ENCODE measurements at regions not wholly inside any gene's neighbourhood (a gene's known extent, or its start where the extent isn't known, plus 50 kb on each side); places are given as distances from the start of the nearest gene placed in this dataset.

DNA sequence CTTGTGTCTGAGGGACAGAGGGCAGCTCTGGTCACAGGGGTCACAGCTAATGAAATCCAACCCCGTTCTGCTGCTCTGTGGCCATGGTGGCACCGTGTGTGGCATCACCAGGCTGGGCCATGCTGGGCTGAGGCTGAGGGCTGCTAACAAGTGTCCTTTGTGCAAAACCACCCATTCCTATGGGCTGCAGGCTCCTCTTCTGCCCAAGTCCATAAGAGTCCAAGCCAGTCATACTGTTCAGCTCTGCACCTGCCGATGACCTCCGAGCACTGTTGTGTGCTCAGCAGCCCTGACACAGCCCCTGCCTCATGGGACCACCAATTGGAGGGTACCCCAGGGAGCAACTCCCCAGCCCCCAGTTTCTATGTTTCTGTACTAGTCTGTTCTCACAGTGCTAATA, 133.1 kb downstream of the WDR11 start:
- DNase-seq: no peak

DNA sequence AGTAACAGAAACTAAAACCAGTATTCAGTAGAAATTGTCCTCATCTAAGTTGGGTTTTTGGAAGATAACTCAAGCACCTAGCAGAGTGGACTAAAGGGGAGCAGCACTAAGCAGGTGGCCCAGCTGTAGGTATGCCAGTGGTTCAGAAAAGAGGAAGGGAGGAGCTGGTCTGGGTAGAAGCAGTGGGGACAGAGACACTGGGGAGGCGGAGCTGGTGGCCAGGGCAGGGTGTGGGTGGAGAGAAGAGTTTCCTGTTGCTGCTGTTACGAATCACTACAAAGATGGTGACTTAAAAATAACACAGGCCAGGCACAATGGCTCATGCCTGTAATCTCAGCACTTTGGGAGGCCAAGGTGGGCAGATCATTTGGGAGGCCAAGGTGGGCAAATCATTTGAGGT, 136.2 kb downstream of the WDR11 start:
- peak in 3 of 4 experiments; percentile 14 to 54 (median 18) for DNase-seq

DNA sequence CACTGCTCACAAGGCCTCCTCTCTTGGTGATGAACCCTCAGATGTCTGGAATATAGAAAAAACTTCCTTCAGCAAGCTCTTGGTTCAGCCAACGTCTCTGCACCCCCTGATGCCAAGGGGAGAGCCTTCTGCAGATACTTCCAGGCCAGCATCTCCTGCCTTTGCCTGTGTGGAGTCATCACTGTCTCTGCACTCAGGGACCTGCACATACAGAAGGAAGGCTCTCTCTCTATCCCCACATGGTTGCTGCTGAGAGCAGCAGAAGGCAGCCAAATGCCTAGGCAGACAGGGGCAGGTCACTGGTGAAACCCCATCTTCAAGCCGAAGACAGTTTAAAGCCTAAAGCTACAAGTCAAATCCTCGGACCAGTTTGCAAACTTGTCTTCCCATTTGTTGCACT, 137.6 kb downstream of the WDR11 start:
- DNase-seq: no peak

DNA sequence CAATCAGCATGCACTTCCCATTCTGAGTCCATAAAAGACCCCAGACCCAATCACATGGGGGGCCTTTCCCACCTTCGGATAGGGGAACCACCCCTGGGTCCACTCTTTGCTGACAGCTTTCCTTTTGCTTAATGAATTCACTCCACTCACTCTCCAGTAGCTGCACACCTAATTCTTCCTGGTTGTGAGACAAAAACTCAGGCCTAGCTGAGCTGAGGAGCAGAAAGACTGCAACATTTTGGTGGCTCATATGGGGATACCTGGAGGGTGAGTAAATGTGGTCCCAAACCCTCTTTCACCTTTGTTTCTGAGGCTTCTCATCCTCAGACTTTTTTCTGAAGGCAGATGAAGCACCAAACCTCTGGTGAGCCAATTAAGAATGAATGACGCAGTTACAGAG, 138.1 kb downstream of the WDR11 start:
- no peak for DNase-seq

GRCh38 chr10:120989996-120990598, 138.9 kb downstream of the WDR11 start:
- no peak for DNase-seq

- no peak for DNase-seq
These were observed 139.7 kb downstream of the WDR11 start for GRCh38 chr10:120990831-120991230.

- no peak for DNase-seq
These were observed 141.9 kb downstream of the WDR11 start for GRCh38 chr10:120993089-120993488.

DNA sequence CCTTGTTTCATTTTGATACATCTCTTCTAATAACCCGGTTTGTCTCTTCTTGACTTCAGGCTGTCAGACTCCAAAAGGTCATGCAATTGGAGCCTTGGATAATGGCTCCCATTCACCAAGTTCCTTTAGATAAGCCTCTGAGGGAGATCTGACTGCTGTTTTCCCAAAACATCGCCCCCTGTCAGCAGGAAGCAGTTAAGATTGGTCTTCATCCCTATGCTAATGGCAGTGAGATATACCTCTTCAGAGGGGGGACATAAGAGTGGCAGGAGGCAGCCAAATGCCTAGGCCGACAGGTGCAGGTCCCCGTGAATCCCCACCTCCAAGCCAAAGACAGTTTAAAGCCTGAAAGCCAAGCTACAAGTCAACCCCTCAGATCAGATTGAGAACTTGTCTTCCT, 144.6 kb downstream of the WDR11 start:
- no peak for DNase-seq

- DNase-seq: no peak
These were observed 145.4 kb downstream of the WDR11 start for GRCh38 chr10:120996456-120997034.

DNA sequence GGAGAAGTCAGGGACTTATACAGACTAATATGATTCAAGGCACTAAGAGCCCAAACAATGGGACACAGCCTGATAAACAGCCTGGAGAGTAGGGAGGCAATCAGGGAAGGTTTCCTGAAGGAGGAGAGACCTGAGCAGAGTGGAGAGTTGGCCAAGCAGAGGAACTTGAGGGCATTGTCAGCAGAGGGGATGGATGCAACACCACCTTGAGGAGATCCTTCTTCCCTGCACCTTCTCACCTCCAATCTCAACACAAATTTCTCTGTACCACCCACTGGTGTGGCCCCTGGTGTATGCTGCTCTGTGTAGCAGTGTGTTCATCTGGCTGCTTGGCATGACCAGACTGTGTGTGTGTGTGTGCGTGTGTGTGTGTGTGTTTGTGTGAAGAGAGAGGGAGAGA, 146.2 kb downstream of the WDR11 start:
- DNase-seq: no peak

GRCh38 chr10:120997756-120998155, 146.6 kb downstream of the WDR11 start:
- no peak for DNase-seq

- no peak for DNase-seq
These were observed 147.1 kb downstream of the WDR11 start for GRCh38 chr10:120998251-120998650.

GRCh38 chr10:120998782-120999285, 147.7 kb downstream of the WDR11 start:
- DNase-seq: no peak

DNA sequence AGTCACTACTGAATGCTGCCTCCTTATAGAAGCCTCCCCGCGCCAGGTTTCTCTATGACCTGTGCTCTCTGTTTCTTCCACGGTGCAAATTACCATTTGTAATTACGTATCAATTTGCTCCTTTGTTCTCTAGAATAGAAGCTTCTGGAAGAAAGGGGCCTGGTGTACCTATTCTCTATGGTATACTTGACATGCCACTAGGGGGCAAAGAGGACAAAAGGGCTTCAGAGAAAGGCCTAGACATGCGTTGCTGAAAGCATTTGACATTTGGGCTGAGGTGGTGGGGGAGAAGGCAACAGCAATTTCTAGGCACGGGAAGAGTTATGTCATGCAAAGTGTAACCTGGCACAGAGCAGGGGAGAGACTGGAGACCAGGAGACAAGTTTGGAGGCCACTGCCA, 148.7 kb downstream of the WDR11 start:
- no peak for DNase-seq

DNA sequence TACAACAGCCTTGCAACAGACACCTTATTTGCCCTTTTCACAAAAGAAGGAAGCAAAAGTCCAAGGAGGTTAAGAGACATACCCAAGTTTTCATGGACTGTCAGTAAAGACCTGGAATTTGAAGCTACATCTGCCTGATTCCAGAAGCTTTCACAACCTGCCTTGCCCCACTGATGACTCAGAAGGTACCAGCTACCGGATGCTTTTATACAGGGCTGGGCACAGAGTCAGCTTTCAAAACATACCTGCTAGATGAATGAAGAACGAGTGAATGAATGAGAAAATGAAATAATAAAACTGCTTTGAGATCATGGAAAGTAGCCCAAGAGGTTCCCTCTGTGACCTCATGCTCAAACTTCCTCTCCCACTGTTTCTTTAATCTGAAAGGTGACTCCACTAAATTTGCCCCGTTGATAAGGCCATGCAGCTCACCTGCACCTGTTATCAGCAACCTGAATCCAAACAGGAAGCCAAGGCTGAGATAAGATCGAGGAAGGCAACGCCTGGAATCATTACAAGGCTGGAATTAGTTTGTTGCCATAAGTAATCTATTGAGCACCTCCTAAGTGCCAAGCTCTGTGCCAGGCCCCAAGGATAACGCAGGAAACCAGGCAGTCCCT, 151.5 kb downstream of the WDR11 start:
- DNase-seq: no peak

- no peak for DNase-seq
These were observed 154.9 kb downstream of the WDR11 start for GRCh38 chr10:121005948-121006587.

- DNase-seq: no peak
These were observed 156.1 kb downstream of the WDR11 start for GRCh38 chr10:121007264-121007663.

DNA sequence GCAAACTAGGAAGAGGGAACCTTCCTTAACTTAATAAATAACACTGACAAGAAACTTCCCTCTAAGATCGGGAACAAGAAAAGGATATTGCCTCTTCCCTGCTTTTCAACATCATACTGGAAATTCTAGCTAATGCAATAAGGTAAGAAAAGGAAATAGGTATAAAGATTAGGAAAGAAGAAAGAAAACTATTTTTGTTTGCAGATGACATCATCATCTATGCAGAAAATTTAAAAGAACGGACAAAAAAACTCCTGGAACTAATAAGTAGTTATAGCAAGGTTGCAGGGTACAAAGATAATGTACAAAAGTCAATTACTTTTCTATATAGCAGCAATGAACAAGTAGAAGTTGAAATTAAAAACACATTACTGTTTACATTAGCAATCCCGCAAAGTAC, 164.8 kb downstream of the WDR11 start:
- no peak for DNase-seq

GRCh38 chr10:121024905-121025584, 173.9 kb downstream of the WDR11 start:
- peak in 1 of 4 experiments; percentile 31 for DNase-seq

DNA sequence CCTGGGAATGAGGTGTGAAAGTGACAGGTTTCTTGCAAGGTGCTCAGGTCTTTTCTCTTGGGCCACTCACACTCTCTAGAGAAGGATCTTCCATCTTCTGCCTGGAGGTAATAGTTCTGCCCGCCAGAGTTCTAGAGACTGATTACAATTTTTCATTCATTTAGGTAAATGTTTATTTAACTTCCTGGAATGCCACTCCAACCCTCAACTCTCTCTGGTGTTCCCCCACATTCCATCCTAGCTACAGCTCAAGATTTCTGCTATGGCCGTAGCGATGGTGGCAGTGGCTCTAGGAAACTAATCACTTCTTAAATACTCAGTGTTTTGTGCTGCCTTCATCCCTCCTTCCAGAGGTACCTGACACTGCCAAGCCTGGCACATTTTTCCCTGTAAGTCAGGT, 174.6 kb downstream of the WDR11 start:
- no peak for DNase-seq

DNA sequence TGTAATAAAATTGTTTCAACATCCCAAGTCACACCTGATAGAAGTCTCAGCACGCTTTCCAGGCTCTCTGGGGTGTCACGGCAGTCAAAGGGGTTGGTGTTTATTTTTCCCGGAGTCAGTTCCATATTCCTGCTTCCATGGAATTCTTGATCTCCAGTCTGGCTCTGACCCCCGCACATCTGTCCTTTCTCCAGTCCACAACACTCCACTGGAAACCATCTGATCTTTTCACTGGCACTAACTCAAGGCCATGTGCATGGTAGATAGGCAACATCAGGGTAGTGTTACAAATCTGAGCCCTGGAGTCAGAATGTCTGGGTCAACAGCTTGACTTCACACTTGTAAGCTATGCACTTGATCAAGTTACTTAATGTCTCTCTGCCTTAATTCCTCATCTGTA, 176.2 kb downstream of the WDR11 start:
- no peak for DNase-seq

DNA sequence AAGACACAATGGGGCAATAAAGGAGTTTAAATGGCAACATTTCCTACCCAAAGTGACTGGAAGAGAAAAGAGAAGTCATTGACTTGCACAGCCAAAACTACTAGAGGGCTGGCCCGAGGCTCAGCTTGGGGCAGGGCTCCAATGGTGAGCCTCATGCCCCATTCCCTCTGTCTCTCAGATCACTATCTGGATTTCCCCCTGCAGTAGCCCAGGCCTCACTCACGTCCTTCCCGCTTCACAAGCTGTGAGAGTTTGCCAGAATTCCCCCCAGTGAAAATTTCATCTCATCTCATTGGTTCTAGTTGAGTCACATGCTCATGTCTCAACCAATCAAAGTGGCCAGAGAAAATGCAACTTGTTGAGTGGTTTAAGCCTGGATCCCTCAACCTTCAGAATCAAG, 181.3 kb downstream of the WDR11 start:
- no peak for DNase-seq

- DNase-seq: no peak
These were observed 182.2 kb downstream of the WDR11 start for GRCh38 chr10:121033366-121033765.

Data from suppressor macrophage (primary cell).